H1 (cell line): ENCODE measurements at regions not wholly inside any gene's neighbourhood (a gene's known extent, or its start where the extent isn't known, plus 50 kb on each side); places are given as distances from the start of the nearest gene placed in this dataset.

Experiments
- HDAC6 ChIP-seq: IDR thresholded peaks from one replicate; pipeline ENCODE4 v1.7.1; 2012; ENCODE audit warnings: low read depth, mild to moderate bottlenecking, inconsistent platforms, low read length, moderate library complexity
- TCF12 ChIP-seq: IDR thresholded peaks from 2 replicates; pipeline ENCODE4 v1.6.1; 2011; ENCODE audit warnings: low read depth, mild to moderate bottlenecking, low read length

DNA sequence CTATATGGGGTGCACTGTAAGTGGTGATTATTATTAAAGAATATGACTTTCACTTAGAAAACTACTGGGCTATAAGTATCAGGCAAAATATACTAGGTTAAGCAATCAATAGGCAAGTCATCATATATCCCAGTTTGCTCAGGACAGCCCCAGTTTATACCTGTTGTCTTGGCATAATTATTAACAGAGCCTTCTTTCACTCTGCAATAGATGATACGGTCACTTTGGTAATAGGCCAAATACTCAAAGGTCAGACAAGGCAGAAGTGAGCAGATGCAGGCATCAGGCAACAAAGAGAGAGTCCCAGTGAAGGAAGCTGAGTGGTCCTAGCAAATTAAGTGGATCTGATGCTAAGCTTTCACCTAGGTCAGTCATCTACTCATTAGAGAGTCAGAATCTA is 599.9 kb downstream of the LMO4 start (continued):
- TF ChIP-seq TCF12 (no peak), HDAC6 (no peak)
